Esophagus muscularis mucosa (tissue), 4 donors: ENCODE measurements at regions not wholly inside any gene's neighbourhood (a gene's known extent, or its start where the extent isn't known, plus 50 kb on each side); places are given as distances from the start of the nearest gene placed in this dataset.
"Not testable (repeated sequence)": the region's sequence is repeated elsewhere in the genome, so short reads cannot be mapped to it uniquely, and the experiment has no call there.

ENCODE experiments used
- DNase-seq: peaks from one replicate; pipeline ENCODE4 v3.0.0-alpha.2; 2017; ENCODE audit errors: extremely low spot score
- H3K27ac ChIP-seq, 4 donors: fragments of 200-600 bp; sonication (generic); replicated peaks in 1 of 4; 1 replicate in 3 of 4; 2 replicates in 1 of 4; pipeline ENCODE4 v1.5.1; 2016 to 2019; ENCODE audit warnings: mild to moderate bottlenecking in 1 of 4
- H3K27me3 ChIP-seq, 4 donors: fragments of 200-600 bp; sonication (generic); one replicate each; pipeline versions ENCODE4 v1.5.1 to v1.6.0; 2016 to 2019
- H3K36me3 ChIP-seq, 4 donors: fragments of 200-600 bp; sonication (generic); one replicate each; pipeline ENCODE4 v1.5.1; 2016 to 2019
- H3K4me1 ChIP-seq, 4 donors: fragments of 200-600 bp; sonication (generic); one replicate each; pipeline ENCODE4 v1.5.1; 2016 to 2019
- H3K4me3 ChIP-seq, 4 donors: fragments of 200-600 bp; sonication (generic); 1 replicate in 2 of 4; 2 replicates in 2 of 4; pipeline ENCODE4 v1.5.1; 2016 to 2019; ENCODE audit warnings: mild to moderate bottlenecking in 4 of 4, moderate library complexity in 1 of 4
- H3K9me3 ChIP-seq, 4 donors: fragments of 200-600 bp; sonication (generic); 1 replicate in 3 of 4; 2 replicates in 1 of 4; pipeline ENCODE4 v1.5.1; 2016 to 2019
- CTCF ChIP-seq, 3 experiments: fragments of 200-600 bp in 2 of 3; fragments of 450-650 bp in 1 of 3; sonication (generic) in 2 of 3; IDR thresholded peaks; one replicate each; pipeline ENCODE4 v1.5.1; 2017 to 2019; ENCODE audit warnings: antibody characterized with exemption in 3 of 3, mild to moderate bottlenecking in 2 of 3, moderate library complexity in 1 of 3
- EP300 ChIP-seq: sonication (generic); formaldehyde crosslinking; IDR thresholded peaks from one replicate; pipeline ENCODE4 v1.6.1; 2017; ENCODE audit warnings: antibody characterized with exemption
- POLR2A ChIP-seq: fragments of 450-650 bp; IDR thresholded peaks from one replicate; pipeline ENCODE4 v1.6.1; 2017; ENCODE audit warnings: antibody characterized with exemption, moderate library complexity, mild to moderate bottlenecking, low read depth
- POLR2AphosphoS5 ChIP-seq, 2 donors: sonication (generic); formaldehyde crosslinking; IDR thresholded peaks; one replicate each; pipeline ENCODE4 v1.6.1; 2017; ENCODE audit warnings: antibody characterized with exemption in 2 of 2
- WGBS: methylation state at CpG from one replicate; pipeline ENCODE4 v1.1.5; 2018; 5-methylcytosine and 5-hydroxymethylcytosine counted together
- intact Hi-C: fragments of 100-400 bp; cut with DNase I; formaldehyde crosslinking; loops from one replicate; pipeline ENCODE4 v1.15.1; 2023

DNA sequence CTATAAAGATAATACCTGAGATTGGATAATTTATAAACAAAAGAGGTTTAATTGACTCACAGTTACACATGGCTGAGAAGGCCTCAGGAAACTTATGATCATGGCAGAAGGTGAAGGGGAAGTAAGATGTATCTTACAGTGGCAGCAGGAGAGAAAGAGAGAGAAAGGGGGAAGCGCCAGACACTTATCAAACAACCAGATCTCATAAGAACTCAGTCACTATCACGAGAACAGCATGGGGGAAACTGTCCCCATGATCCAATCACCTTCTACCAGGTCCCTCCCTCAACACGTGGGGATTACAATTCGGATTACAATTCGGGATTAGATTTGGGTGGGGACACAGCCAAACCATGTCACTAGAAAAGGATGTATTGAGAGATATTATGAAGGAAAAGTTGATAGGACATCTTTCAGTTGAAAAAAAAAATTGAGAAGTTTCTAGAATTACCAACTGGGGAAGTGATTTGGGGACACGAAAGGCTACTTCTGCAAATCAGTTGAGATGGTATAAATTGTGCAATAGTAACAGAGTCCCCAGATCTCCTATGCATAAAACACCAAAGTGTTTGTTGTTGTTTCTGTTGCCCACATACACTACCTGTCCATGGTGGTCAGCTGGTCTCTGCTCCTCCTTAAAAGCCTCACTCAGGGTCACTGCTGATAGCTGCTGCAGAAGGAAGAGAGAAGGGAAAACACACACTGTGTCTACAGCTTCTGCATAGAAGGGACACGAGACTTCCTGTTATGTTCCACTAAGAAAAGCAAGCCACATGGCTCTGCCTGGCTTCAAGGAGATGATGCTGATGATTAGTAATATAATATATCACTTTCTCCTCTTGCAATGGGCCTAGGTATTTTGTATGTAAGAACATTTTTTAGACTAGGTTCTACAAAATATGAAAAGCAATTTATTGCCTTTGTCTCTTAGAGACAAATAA lies 465.5 kb downstream of the PDZRN4 start:
- Histone ChIP-seq H3K27me3 (no peaks in the 10 kb centered on the region), H3K4me1 (no peaks in the 10 kb centered on the region), H3K4me3 (no peak overlapping the region), H3K36me3 (no peaks in the 10 kb centered on the region), H3K9me3 (no peaks in the 10 kb centered on the region), H3K27ac (no peak overlapping the region)
- intact Hi-C loops: no loop called here
- no peak for TF ChIP-seq EP300
- no peak for TF ChIP-seq CTCF (IDR thresholded peaks at IDR 0.05)
- TF ChIP-seq POLR2AphosphoS5 (IDR thresholded peaks at IDR 0.05): no peak
- no peak for TF ChIP-seq POLR2A
- WGBS: 85% methylated on average over 7 of the region's 7 CpGs
- DNase-seq: no peak

DNA sequence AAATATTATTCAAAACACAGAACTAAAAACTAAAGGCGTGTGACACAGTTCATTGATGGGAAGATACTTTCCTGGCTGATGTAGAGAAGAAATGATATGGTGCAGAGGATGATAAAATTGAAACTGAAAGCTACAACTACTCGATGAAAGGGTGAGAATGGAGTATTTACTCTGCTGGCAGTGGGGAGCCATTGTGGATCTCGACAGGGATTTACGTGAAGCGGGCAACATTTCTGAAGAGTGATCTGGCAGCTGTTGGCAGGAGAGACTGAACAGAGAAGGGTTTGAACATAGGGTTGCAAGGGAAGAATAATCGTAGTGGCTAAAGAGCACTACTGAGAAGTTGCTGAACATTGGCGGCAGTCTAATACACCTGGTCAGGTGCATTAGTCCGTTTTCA lies 464.9 kb downstream of the PDZRN4 start:
- intact Hi-C loops: no loop called here
- Histone ChIP-seq H3K9me3 (no peaks in the 10 kb centered on the region), H3K36me3 (no peaks in the 10 kb centered on the region), H3K4me3 (no peak overlapping the region), H3K4me1 (no peaks in the 10 kb centered on the region), H3K27ac (no peak overlapping the region), H3K27me3 (no peaks in the 10 kb centered on the region)
- DNase-seq: no peak
- WGBS: 85% methylated on average over 8 of the region's 8 CpGs
- TF ChIP-seq POLR2A (no peak), CTCF (IDR thresholded peaks at IDR 0.05) (no peak)

- DNase-seq: no peak
- Histone ChIP-seq H3K9me3 (no peaks in the 10 kb centered on the region), H3K4me3 (no peak overlapping the region), H3K27ac (no peak overlapping the region), H3K36me3 (no peaks in the 10 kb centered on the region), H3K4me1 (no peaks in the 10 kb centered on the region), H3K27me3 (no peaks in the 10 kb centered on the region)
- WGBS: 79% methylated on average over 1 of the region's 1 CpG
- intact Hi-C loops: no loop called here
- no peak for TF ChIP-seq CTCF (IDR thresholded peaks at IDR 0.05)
- TF ChIP-seq POLR2A: no peak
- no peak for TF ChIP-seq POLR2AphosphoS5 (IDR thresholded peaks at IDR 0.05)
- TF ChIP-seq EP300: no peak
These were observed 457.5 kb downstream of the PDZRN4 start for GRCh38 chr12:41645624-41646023.

DNA sequence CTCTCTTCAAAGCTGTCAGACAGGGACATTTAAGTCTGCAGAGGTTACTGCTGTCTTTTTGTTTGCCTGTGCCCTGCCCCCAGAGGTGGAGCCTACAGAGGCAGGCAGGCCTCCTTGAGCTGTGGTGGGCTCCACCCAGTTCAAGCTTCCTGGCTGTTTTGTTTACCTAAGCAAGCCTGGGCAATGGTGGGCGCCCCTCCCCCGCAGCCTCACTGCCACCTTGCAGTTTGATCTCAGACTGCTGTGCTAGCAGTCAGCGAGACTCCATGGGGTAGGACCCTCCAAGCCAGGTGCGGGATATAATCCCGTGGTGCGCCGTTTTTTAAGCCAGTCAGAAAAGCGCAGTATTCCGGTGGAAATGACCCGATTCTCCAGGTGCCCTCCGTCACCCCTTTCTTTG lies 454.7 kb downstream of the PDZRN4 start:
- H3K27ac ChIP-seq, H3K36me3 ChIP-seq, H3K9me3 ChIP-seq, DNase-seq, H3K4me3 ChIP-seq, H3K4me1 ChIP-seq, H3K27me3 ChIP-seq, intact Hi-C loops: not testable (repeated sequence)
- WGBS: 88% methylated on average over 9 of the region's 11 CpGs

DNA sequence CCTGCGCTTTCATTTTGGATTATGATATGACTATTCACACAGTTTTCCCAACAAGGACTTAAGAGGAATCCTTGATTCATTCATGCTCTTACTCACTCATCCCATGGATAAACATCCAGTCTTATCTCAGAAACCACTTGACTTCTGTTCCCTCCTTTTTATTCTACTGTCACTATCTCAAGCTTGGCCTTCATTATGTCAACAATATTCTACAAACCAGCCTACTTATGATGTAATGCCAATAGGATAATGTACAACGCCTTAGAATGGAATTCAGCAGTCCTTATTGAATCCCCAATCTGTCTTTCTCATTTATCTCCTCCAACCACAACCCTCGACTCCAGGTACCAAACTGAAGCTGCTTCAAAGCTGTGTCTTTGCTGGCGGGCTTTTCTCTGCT lies 448.5 kb downstream of the PDZRN4 start:
- TF ChIP-seq POLR2A (no peak), CTCF (IDR thresholded peaks at IDR 0.05) (no peak), POLR2AphosphoS5 (IDR thresholded peaks at IDR 0.05) (no peak), EP300 (no peak)
- no peaks in the 10 kb centered on the region for H3K27me3 ChIP-seq
- WGBS: 82% methylated on average over 4 of the region's 4 CpGs
- peaks cover 0 to 3% (median 0%) of the 10 kb centered on the region in 4 donors for H3K4me1 ChIP-seq
- no peak for DNase-seq
- no peaks in the 10 kb centered on the region for H3K36me3 ChIP-seq
- H3K27ac ChIP-seq: no peak overlapping the region
- H3K9me3 ChIP-seq: peaks cover 0 to 3% (median 0%) of the 10 kb centered on the region in 4 donors
- H3K4me3 ChIP-seq: no peak overlapping the region
- intact Hi-C loops: no loop called here
